Liver (tissue), 8 donors: ENCODE measurements at regions not wholly inside any gene's neighbourhood (a gene's known extent, or its start where the extent isn't known, plus 50 kb on each side); places are given as distances from the start of the nearest gene placed in this dataset.

Experiments used
- DNase-seq: peaks from one replicate; pipeline ENCODE4 v3.0.0-alpha.2; 2017; ENCODE audit warnings: low spot score
- H3K27ac ChIP-seq, 2 donors: one replicate each; pipeline ENCODE4 v1.7.0; 2013; ENCODE audit warnings: inconsistent platforms in 2 of 2, low read length in 2 of 2, control low read depth in 1 of 2, low read depth in 1 of 2, mild to moderate bottlenecking in 1 of 2
- H3K27me3 ChIP-seq, 4 donors: one replicate each; pipeline versions ENCODE4 v1.6.1 to v1.7.0; 2013; ENCODE audit warnings: low read length in 3 of 4, inconsistent platforms in 1 of 4, mild to moderate bottlenecking in 1 of 4, moderate library complexity in 1 of 4; ENCODE audit not compliant: control insufficient read depth in 4 of 4, insufficient read depth in 4 of 4
- H3K36me3 ChIP-seq, 4 donors: one replicate each; pipeline versions ENCODE4 v1.6.1 to v1.7.0; 2013; ENCODE audit warnings: low read length in 3 of 4, mild to moderate bottlenecking in 3 of 4, low read depth in 1 of 4, moderate library complexity in 1 of 4; ENCODE audit not compliant: control insufficient read depth in 4 of 4, insufficient read depth in 3 of 4
- H3K4me1 ChIP-seq, 4 donors: one replicate each; pipeline versions ENCODE4 v1.6.1 to v1.7.0; 2013; ENCODE audit warnings: low read length in 3 of 4, mild to moderate bottlenecking in 3 of 4, moderate library complexity in 1 of 4; ENCODE audit not compliant: control insufficient read depth in 4 of 4, insufficient read depth in 4 of 4
- H3K4me3 ChIP-seq, 3 donors: one replicate each; pipeline versions ENCODE4 v1.6.1 to v1.7.0; 2013; ENCODE audit warnings: low read length in 3 of 3, control low read depth in 1 of 3, low read depth in 1 of 3, mild to moderate bottlenecking in 1 of 3
- H3K9ac ChIP-seq, 2 donors: one replicate each; pipeline ENCODE4 v1.7.0; 2013; ENCODE audit warnings: low read length in 2 of 2, mild to moderate bottlenecking in 2 of 2, moderate library complexity in 2 of 2, control low read depth in 1 of 2, low read depth in 1 of 2
- H3K9me3 ChIP-seq, 4 donors: one replicate each; pipeline versions ENCODE4 v1.6.1 to v1.7.0; 2013; ENCODE audit warnings: low read length in 3 of 4; ENCODE audit not compliant: control insufficient read depth in 4 of 4
- EGR1 ChIP-seq, 2 donors: IDR thresholded peaks; 2 replicates each; pipeline ENCODE4 v1.6.1; 2016 to 2018; ENCODE audit warnings: antibody characterized with exemption in 2 of 2, low read depth in 2 of 2
- FOXA2 ChIP-seq: IDR thresholded peaks from 2 replicates; pipeline ENCODE4 v1.6.1; 2016; ENCODE audit warnings: antibody characterized with exemption
- GABPA ChIP-seq, 2 donors: IDR thresholded peaks in 1 of 2; conservative IDR thresholded peaks in 1 of 2; 2 replicates each; pipeline ENCODE4 v1.6.1; 2016; ENCODE audit warnings: antibody characterized with exemption in 2 of 2, mild to moderate bottlenecking in 1 of 2, moderate library complexity in 1 of 2
- HNF4A ChIP-seq, 2 donors: conservative IDR thresholded peaks; 2 replicates each; pipeline ENCODE4 v1.6.1; 2016; ENCODE audit warnings: antibody characterized with exemption in 2 of 2, mild to moderate bottlenecking in 2 of 2
- HNF4G ChIP-seq: IDR thresholded peaks from 2 replicates; pipeline ENCODE4 v1.6.1; 2016; ENCODE audit warnings: antibody characterized with exemption
- NR2F2 ChIP-seq: IDR thresholded peaks from 2 replicates; pipeline ENCODE4 v1.6.1; 2016; ENCODE audit warnings: antibody characterized with exemption
- RAD21 ChIP-seq, 2 donors: IDR thresholded peaks; 2 replicates each; pipeline ENCODE4 v1.6.1; 2016; ENCODE audit warnings: antibody characterized with exemption in 2 of 2, mild to moderate bottlenecking in 2 of 2
- TAF1 ChIP-seq: conservative IDR thresholded peaks from 2 replicates; pipeline ENCODE4 v1.6.1; 2016; ENCODE audit warnings: antibody characterized with exemption, mild to moderate bottlenecking
- YY1 ChIP-seq: IDR thresholded peaks from 2 replicates; pipeline ENCODE4 v1.6.1; 2016; ENCODE audit warnings: antibody characterized with exemption, mild to moderate bottlenecking
- WGBS: extraction: QIAGEN DNeasy Blood & Tissue Kit; methylation state at CpG from one replicate; pipeline ENCODE4 v1.1.7; 2013; 5-methylcytosine and 5-hydroxymethylcytosine counted together
- TF ChIP-seq, protein P1 (sequence below): IDR thresholded peaks from 2 replicates; pipeline ENCODE4 v1.6.1; 2016; ENCODE audit warnings: antibody characterized with exemption
- TF ChIP-seq, protein P2 (sequence below): IDR thresholded peaks from 2 replicates; pipeline ENCODE4 v1.6.1; 2016; ENCODE audit warnings: antibody characterized with exemption
- TF ChIP-seq, protein P3 (sequence below): fragments of 150-350 bp; IDR thresholded peaks from 2 replicates; pipeline ENCODE4 v1.5.1; 2017; ENCODE audit warnings: improper control_type of control experiment, low read depth, low read length; ENCODE audit not compliant: missing input control
- donor health status: healthy.
- donor health status: healthy.
- donor health status: healthy.
- donor health status: healthy.
- donor health status: healthy.

DNA sequence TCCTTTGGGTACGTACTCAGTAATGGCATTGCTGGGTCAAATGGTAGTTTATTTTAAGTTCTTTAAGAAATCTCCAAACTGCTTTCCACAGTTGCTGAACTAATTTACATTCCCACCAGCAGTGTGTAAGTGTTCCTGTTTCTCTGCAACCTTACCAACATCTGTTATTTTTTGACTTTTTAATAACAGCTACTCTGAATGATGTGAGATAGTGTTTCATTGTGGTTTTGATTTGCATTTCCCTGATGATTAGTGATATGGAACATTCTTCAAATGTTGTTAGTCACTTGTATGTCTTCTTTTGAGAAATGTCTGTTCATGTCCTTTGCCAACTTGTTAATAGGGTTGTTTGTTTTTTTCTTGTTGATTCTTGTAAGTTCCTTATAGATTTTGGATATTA is 558.9 kb downstream of the SH2D4B start:
- Histone ChIP-seq H3K27me3 (no peaks in the 10 kb centered on the region), H3K4me1 (no peaks in the 10 kb centered on the region), H3K36me3 (no peaks in the 10 kb centered on the region), H3K4me3 (no peak overlapping the region), H3K27ac (no peak overlapping the region), H3K9me3 (peaks cover 0 to 1% (median 0%) of the 10 kb centered on the region in 4 donors), H3K9ac (no peak overlapping the region)
- TF ChIP-seq FOXA2 = no peak
- TF ChIP-seq TAF1 = no peak
- TF ChIP-seq EGR1 (IDR thresholded peaks at IDR 0.05; ENCODE audit: low read depth in 2 of 2) = no peak
- no peak for TF ChIP-seq HNF4A (conservative IDR thresholded peaks at IDR 0.05)
- TF ChIP-seq, protein P1, sequence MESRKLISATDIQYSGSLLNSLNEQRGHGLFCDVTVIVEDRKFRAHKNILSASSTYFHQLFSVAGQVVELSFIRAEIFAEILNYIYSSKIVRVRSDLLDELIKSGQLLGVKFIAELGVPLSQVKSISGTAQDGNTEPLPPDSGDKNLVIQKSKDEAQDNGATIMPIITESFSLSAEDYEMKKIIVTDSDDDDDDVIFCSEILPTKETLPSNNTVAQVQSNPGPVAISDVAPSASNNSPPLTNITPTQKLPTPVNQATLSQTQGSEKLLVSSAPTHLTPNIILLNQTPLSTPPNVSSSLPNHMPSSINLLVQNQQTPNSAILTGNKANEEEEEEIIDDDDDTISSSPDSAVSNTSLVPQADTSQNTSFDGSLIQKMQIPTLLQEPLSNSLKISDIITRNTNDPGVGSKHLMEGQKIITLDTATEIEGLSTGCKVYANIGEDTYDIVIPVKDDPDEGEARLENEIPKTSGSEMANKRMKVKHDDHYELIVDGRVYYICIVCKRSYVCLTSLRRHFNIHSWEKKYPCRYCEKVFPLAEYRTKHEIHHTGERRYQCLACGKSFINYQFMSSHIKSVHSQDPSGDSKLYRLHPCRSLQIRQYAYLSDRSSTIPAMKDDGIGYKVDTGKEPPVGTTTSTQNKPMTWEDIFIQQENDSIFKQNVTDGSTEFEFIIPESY = no peak
- no peak for TF ChIP-seq NR2F2
- no peak for TF ChIP-seq HNF4G
- TF ChIP-seq YY1 = no peak
- WGBS = 86% methylated on average over 1 of the region's 1 CpG
- no peak for DNase-seq

DNA sequence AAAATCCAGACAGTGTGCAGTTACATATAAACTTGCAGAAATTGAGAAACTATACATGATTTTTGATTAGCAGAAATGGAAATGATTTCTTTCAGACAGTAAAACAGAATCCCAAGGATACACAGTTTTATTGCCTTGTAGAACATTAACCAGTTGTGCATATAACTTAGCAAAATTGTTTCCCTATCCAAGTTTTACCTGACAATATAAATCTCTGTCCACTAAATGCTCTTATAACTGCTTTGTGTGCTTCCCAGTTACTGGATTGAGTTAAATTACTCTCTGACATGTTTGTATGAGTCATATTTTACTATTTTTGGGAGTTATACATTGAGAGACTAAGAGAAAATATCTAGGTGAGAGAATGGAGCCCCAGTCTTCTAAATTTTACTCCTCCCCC is 563.4 kb downstream of the SH2D4B start:
- Histone ChIP-seq H3K4me1 (no peaks in the 10 kb centered on the region), H3K36me3 (no peaks in the 10 kb centered on the region), H3K9me3 (peaks cover 0 to 1% (median 0%) of the 10 kb centered on the region in 4 donors), H3K4me3 (no peak overlapping the region), H3K27me3 (no peaks in the 10 kb centered on the region), H3K27ac (no peak overlapping the region), H3K9ac (no peak overlapping the region)
- DNase-seq = no peak
- TF ChIP-seq EGR1 (IDR thresholded peaks at IDR 0.05; ENCODE audit: low read depth in 2 of 2) = no peak
- TF ChIP-seq FOXA2 = no peak
- no peak for TF ChIP-seq RAD21 (IDR thresholded peaks at IDR 0.05)
- TF ChIP-seq TAF1 = no peak
- TF ChIP-seq, protein P2, sequence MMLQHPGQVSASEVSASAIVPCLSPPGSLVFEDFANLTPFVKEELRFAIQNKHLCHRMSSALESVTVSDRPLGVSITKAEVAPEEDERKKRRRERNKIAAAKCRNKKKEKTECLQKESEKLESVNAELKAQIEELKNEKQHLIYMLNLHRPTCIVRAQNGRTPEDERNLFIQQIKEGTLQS = no peak
- TF ChIP-seq GABPA (IDR thresholded peaks at IDR 0.05 in 1 of 2, conservative IDR thresholded peaks at IDR 0.05 in 1 of 2) = no peak
- TF ChIP-seq, protein P1 = no peak
- TF ChIP-seq NR2F2 = no peak
- TF ChIP-seq, protein P3, sequence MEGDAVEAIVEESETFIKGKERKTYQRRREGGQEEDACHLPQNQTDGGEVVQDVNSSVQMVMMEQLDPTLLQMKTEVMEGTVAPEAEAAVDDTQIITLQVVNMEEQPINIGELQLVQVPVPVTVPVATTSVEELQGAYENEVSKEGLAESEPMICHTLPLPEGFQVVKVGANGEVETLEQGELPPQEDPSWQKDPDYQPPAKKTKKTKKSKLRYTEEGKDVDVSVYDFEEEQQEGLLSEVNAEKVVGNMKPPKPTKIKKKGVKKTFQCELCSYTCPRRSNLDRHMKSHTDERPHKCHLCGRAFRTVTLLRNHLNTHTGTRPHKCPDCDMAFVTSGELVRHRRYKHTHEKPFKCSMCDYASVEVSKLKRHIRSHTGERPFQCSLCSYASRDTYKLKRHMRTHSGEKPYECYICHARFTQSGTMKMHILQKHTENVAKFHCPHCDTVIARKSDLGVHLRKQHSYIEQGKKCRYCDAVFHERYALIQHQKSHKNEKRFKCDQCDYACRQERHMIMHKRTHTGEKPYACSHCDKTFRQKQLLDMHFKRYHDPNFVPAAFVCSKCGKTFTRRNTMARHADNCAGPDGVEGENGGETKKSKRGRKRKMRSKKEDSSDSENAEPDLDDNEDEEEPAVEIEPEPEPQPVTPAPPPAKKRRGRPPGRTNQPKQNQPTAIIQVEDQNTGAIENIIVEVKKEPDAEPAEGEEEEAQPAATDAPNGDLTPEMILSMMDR = no peak
- TF ChIP-seq YY1 = no peak
- no peak for TF ChIP-seq HNF4G
